Gastrocnemius medialis (tissue), 4 donors: ENCODE measurements at regions not wholly inside any gene's neighbourhood (a gene's known extent, or its start where the extent isn't known, plus 50 kb on each side); places are given as distances from the start of the nearest gene placed in this dataset.

ENCODE experiments used
- CTCF ChIP-seq, 5 experiments: fragments of 450-650 bp in 3 of 5; fragments of 200-600 bp in 2 of 5; sonication (generic) in 2 of 5; IDR thresholded peaks in 4 of 5; conservative IDR thresholded peaks in 1 of 5; 1 replicate in 4 of 5; 2 replicates in 1 of 5; pipeline ENCODE4 v1.5.1; 2016 to 2019; ENCODE audit warnings: antibody characterized with exemption in 5 of 5, mild to moderate bottlenecking in 3 of 5, moderate library complexity in 3 of 5
- POLR2A ChIP-seq, 2 donors: fragments of 450-650 bp; IDR thresholded peaks; one replicate each; pipeline ENCODE4 v1.6.1; 2017; ENCODE audit warnings: antibody characterized with exemption in 2 of 2, mild to moderate bottlenecking in 2 of 2, moderate library complexity in 2 of 2

DNA sequence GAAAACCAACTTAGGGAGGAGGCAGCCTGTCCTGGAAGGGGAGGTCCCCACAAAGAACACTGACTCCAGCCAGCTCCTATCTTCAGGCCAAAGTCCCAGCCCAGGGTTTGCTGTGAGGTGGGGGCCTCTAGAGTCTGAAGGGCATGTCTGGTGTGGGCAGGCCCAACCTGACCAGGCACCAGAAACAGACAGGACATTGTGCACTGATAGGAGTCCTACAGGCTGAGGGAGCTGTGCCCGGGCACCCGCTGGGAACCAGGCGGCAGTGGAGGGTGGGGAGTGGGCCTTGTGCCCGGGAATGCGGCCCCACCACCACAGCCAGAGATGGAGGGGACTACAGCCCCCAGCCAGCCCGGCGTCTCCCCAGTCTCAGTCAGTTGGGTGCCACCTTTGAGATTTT, 161.4 kb downstream of the WNT7A start:
- TF ChIP-seq CTCF (IDR thresholded peaks at IDR 0.05 in 4 of 5, conservative IDR thresholded peaks at IDR 0.05 in 1 of 5) (no peak), POLR2A (IDR thresholded peaks at IDR 0.05) (no peak)
